Heart right ventricle (tissue), 16 donors: ENCODE measurements at regions not wholly inside any gene's neighbourhood (a gene's known extent, or its start where the extent isn't known, plus 50 kb on each side); places are given as distances from the start of the nearest gene placed in this dataset.

ENCODE experiments used
- ATAC-seq, 8 donors: fragments of 200-7000 bp; cut with Tn5 transposase; one replicate each; pipeline ENCODE4 v1.9.1; 2020; ENCODE audit warnings: mild to moderate bottlenecking in 8 of 8, moderate library complexity in 8 of 8, moderate number of reproducible peaks in 1 of 8
- DNase-seq, 2 donors: peaks; one replicate each; pipeline ENCODE4 v3.0.0-alpha.2; 2020
- H3K27ac ChIP-seq, 10 donors: fragments of 200-600 bp; sonication (generic) in 2 of 10; one replicate each; pipeline versions ENCODE4 v1.5.0 to v1.8.0; 2020 to 2022; ENCODE audit warnings: mild to moderate bottlenecking in 3 of 10
- H3K27me3 ChIP-seq, 7 donors: fragments of 200-600 bp; one replicate each; pipeline ENCODE4 v1.8.0; 2021 to 2022; ENCODE audit warnings: mild to moderate bottlenecking in 2 of 7
- H3K36me3 ChIP-seq, 9 donors: fragments of 200-600 bp; sonication (generic) in 1 of 9; one replicate each; pipeline versions ENCODE4 v1.5.0 to v1.8.0; 2020 to 2022; ENCODE audit warnings: mild to moderate bottlenecking in 2 of 9
- H3K4me1 ChIP-seq, 9 donors: fragments of 200-600 bp; sonication (generic) in 1 of 9; one replicate each; pipeline versions ENCODE4 v1.5.0 to v1.8.0; 2020 to 2022; ENCODE audit warnings: mild to moderate bottlenecking in 4 of 9
- H3K4me3 ChIP-seq, 10 donors: fragments of 200-600 bp; sonication (generic) in 2 of 10; one replicate each; pipeline versions ENCODE4 v1.5.0 to v1.8.0; 2020 to 2022; ENCODE audit warnings: mild to moderate bottlenecking in 7 of 10, moderate library complexity in 2 of 10
- H3K9me3 ChIP-seq, 11 donors: fragments of 200-600 bp in 10 of 11; sonication (generic) in 2 of 11; one replicate each; pipeline versions ENCODE4 v1.5.0 to v1.8.0; 2013 to 2022; ENCODE audit warnings: mild to moderate bottlenecking in 2 of 11, control low read depth in 1 of 11, moderate library complexity in 1 of 11
- CTCF ChIP-seq, 9 donors: fragments of 200-600 bp; sonication (generic) in 2 of 9; IDR thresholded peaks; one replicate each; pipeline versions ENCODE4 v1.5.0 to v1.8.0; 2021 to 2022; ENCODE audit warnings: antibody characterized with exemption in 9 of 9, mild to moderate bottlenecking in 5 of 9, moderate library complexity in 1 of 9
- WGBS, 2 donors: extraction: QIAGEN DNeasy Blood & Tissue Kit; methylation state at CpG; one replicate each; pipeline ENCODE4 v1.1.7; 2013; ENCODE audit warnings: inconsistent platforms in 1 of 2; 5-methylcytosine and 5-hydroxymethylcytosine counted together
- intact Hi-C, 10 donors: fragments of 100-400 bp; cut with DNase I; formaldehyde crosslinking; loops; one replicate each; pipeline versions ENCODE4 v1.11.1 to v1.14.2; 2022
- donor health status: Arrhythmogenic right ventricular cardiomyopathy.
- donor health status: ischemic (EF 13 %, LVEDD 7.1; RV severe dilation, severe dysfunction).
- donor health status: healthy with polysubstance abuse.
- donor health status: DM: no; HTN: yes; CAD: no.
- donor health status: DM: no; HTN: no; CAD: no.
- donor health status: ischemic (EF 25% LVEDD 6.9; RV normal size, moderate dysfunction).
- donor health status: ischemic (EF 25% LVEDD 5.7; RV mildly dilated, moderate dysfunction).
- donor health status: healthy.
- donor health status: DM: yes; HTN: yes; CAD: no.
- donor health status: Ischemic cardiomyopathy.
- donor health status: ischemic (EF 35%, LVEDD 5.7; RV mildly dilated, moderate dysfunction).
- donor health status: nonischemic (EF 11% LVEDD 7.7; RV severe dilation, severe dysfunction).
- donor health status: DM: yes; HTN: yes; CAD: no.
- donor health status: PGD.
- donor health status: ischemic (EF 29% LVEDD 5.4; RV normal size, mild dysfunction).
- donor health status: nonischemic (EF 23%, LVEDD 6.1; RV moderate dilation, normal function).

GRCh38 chr3:26807272-26807671 lies 184.7 kb downstream of the LRRC3B start:
- ATAC-seq (no peak), DNase-seq (no peak)
- WGBS, 2 donors = 41 to 60% methylated on average over 1 of the region's 1 CpG
- no peaks in the 10 kb centered on the region for H3K4me1 ChIP-seq
- H3K27me3 ChIP-seq = no peaks in the 10 kb centered on the region
- H3K27ac ChIP-seq = no peak overlapping the region
- no peak overlapping the region for H3K4me3 ChIP-seq
- no peak for TF ChIP-seq CTCF (IDR thresholded peaks at IDR 0.05)
- H3K36me3 ChIP-seq = no peaks in the 10 kb centered on the region
- H3K9me3 ChIP-seq = peaks cover 0 to 11% (median 0%) of the 10 kb centered on the region in 11 donors
- intact Hi-C loops = no loop called here

- intact Hi-C loops = no loop called here
- ATAC-seq (no peak), DNase-seq (no peak)
- Histone ChIP-seq H3K27ac (no peak overlapping the region), H3K4me1 (no peaks in the 10 kb centered on the region), H3K9me3 (peaks cover 0 to 84% (median 25%) of the 10 kb centered on the region in 11 donors), H3K4me3 (no peak overlapping the region), H3K27me3 (no peaks in the 10 kb centered on the region), H3K36me3 (no peaks in the 10 kb centered on the region)
- WGBS, 2 donors = 70 to 77% methylated on average over 2 of the region's 2 CpGs
- TF ChIP-seq CTCF (IDR thresholded peaks at IDR 0.05) = no peak
Observed at GRCh38 chr3:26825454-26825853, 202.9 kb downstream of the LRRC3B start.

- intact Hi-C loops = no loop called here
- TF ChIP-seq CTCF (IDR thresholded peaks at IDR 0.05) = no peak
- Histone ChIP-seq H3K4me1 (no peaks in the 10 kb centered on the region), H3K9me3 (peaks cover 0 to 67% (median 18%) of the 10 kb centered on the region in 11 donors), H3K4me3 (no peak overlapping the region), H3K36me3 (no peaks in the 10 kb centered on the region), H3K27ac (no peak overlapping the region), H3K27me3 (no peaks in the 10 kb centered on the region)
- no peak for DNase-seq
- 32 to 41% methylated on average over 1 of the region's 1 CpG for WGBS, 2 donors
- no peak for ATAC-seq
Observed at GRCh38 chr3:26827169-26827568, 204.6 kb downstream of the LRRC3B start.

GRCh38 chr3:26838026-26838425 lies 215.5 kb downstream of the LRRC3B start:
- Histone ChIP-seq H3K9me3 (peaks cover 0 to 8% (median 0%) of the 10 kb centered on the region in 11 donors), H3K4me3 (no peak overlapping the region), H3K4me1 (peaks cover 0 to 7% (median 0%) of the 10 kb centered on the region in 9 donors), H3K27ac (no peak overlapping the region), H3K27me3 (no peaks in the 10 kb centered on the region), H3K36me3 (no peaks in the 10 kb centered on the region)
- intact Hi-C loops = no loop called here
- no peak for TF ChIP-seq CTCF (IDR thresholded peaks at IDR 0.05)
- ATAC-seq = no peak
- DNase-seq = no peak
- WGBS, 2 donors = 74 to 85% methylated on average over 4 of the region's 4 CpGs
